SU-DHL-6 (cell line): ENCODE measurements at regions not wholly inside any gene's neighbourhood (a gene's known extent, or its start where the extent isn't known, plus 50 kb on each side); places are given as distances from the start of the nearest gene placed in this dataset.

Experiments
- H2AFZ ChIP-seq: fragments of 200-600 bp; sonication (generic); 2 replicates; pipeline ENCODE4 v1.6.1; 2014; ENCODE audit warnings: low read depth, mild to moderate bottlenecking, moderate library complexity, mixed read lengths, antibody characterized with exemption, low read length; ENCODE audit not compliant: severe bottlenecking
- H3F3A ChIP-seq: fragments of 200-600 bp; shearing (Covaris generic); 2 replicates; pipeline ENCODE4 v1.6.0; 2016; ENCODE audit warnings: antibody characterized with exemption, mild to moderate bottlenecking; ENCODE audit not compliant: insufficient read depth
- H3K27ac ChIP-seq: fragments of 200-600 bp; sonication (generic); 2 replicates; pipeline ENCODE4 v1.5.1; 2016; ENCODE audit warnings: low read depth, mild to moderate bottlenecking, low read length, moderate library complexity, mixed read lengths
- H3K27me3 ChIP-seq: fragments of 200-600 bp; sonication (generic), shearing (Covaris generic); 2 replicates; pipeline ENCODE4 v1.6.0; 2014; ENCODE audit warnings: mild to moderate bottlenecking, low read length
- H3K36me3 ChIP-seq: fragments of 200-600 bp; sonication (generic); 2 replicates; pipeline ENCODE4 v1.6.1; 2014; ENCODE audit warnings: mild to moderate bottlenecking, low read length, mixed read lengths
- H3K4me2 ChIP-seq: fragments of 300-600, 200-600 bp; shearing (Covaris generic), sonication (generic); 2 replicates; pipeline ENCODE4 v1.6.0; 2014; ENCODE audit warnings: low read length, low read depth, mild to moderate bottlenecking; ENCODE audit not compliant: poor library complexity, severe bottlenecking
- H3K4me3 ChIP-seq: fragments of 200-600 bp; sonication (generic); 2 replicates; pipeline ENCODE4 v1.5.1; 2014; ENCODE audit warnings: antibody characterized with exemption, low read length, mild to moderate bottlenecking, mixed read lengths; ENCODE audit not compliant: insufficient read depth, poor library complexity, severe bottlenecking
- H3K79me2 ChIP-seq: fragments of 200-600 bp; sonication (generic); 2 replicates; pipeline ENCODE4 v1.6.1; 2014; ENCODE audit warnings: mild to moderate bottlenecking, low read length, moderate library complexity; ENCODE audit not compliant: insufficient read depth
- H3K9ac ChIP-seq: fragments of 200-600 bp; sonication (generic); 2 replicates; pipeline ENCODE4 v1.7.0; 2014; ENCODE audit warnings: mild to moderate bottlenecking, low read length
- H3K9me2 ChIP-seq: fragments of 200-600 bp; sonication (generic); replicated peaks from 2 replicates; pipeline ENCODE4 v1.6.1; 2014; ENCODE audit warnings: low read length; ENCODE audit not compliant: insufficient read depth
- H3K9me3 ChIP-seq: fragments of 200-600 bp; sonication (generic); 2 replicates; pipeline ENCODE4 v1.6.1; 2014; ENCODE audit warnings: low read length, mixed read lengths; ENCODE audit not compliant: insufficient read depth
- H4K20me1 ChIP-seq: fragments of 200-600 bp; sonication (generic); 2 replicates; pipeline ENCODE4 v1.6.1; 2014; ENCODE audit warnings: low read depth, mild to moderate bottlenecking, antibody characterized with exemption, low read length, moderate library complexity, mixed read lengths
- CTCF ChIP-seq: fragments of 200-600 bp; sonication (generic); IDR thresholded peaks from one replicate; pipeline ENCODE4 v1.5.1; 2017; ENCODE audit warnings: antibody characterized with exemption, mild to moderate bottlenecking, low read length, moderate library complexity; ENCODE audit not compliant: insufficient read depth, poor library complexity, severe bottlenecking
- EZH2phosphoT487 ChIP-seq: fragments of 200-600 bp; sonication (generic), shearing (Covaris generic); conservative IDR thresholded peaks from 2 replicates; pipeline ENCODE4 v1.6.1; 2018; ENCODE audit warnings: mild to moderate bottlenecking, antibody characterized with exemption, low read length, moderate library complexity, mixed read lengths

GRCh38 chr3:76352051-76352450 lies 566.7 kb upstream of the ZNF717 start:
- no peaks in the 10 kb centered on the region for H3K36me3 ChIP-seq
- no peak overlapping the region for H3K27ac ChIP-seq
- no peak overlapping the region for H3K4me2 ChIP-seq
- H2AFZ ChIP-seq = no peak overlapping the region
- no peaks in the 10 kb centered on the region for H3F3A ChIP-seq
- H4K20me1 ChIP-seq = no peaks in the 10 kb centered on the region
- no peaks in the 10 kb centered on the region for H3K9me2 ChIP-seq
- H3K4me3 ChIP-seq = no peak overlapping the region
- H3K79me2 ChIP-seq = no peaks in the 10 kb centered on the region
- no peaks in the 10 kb centered on the region for H3K27me3 ChIP-seq
- H3K9me3 ChIP-seq = no peaks in the 10 kb centered on the region
- no peak for TF ChIP-seq CTCF
- TF ChIP-seq EZH2phosphoT487 = no peak
- no peak overlapping the region for H3K9ac ChIP-seq

GRCh38 chr3:76352511-76353284 lies 567.3 kb upstream of the ZNF717 start:
- Histone ChIP-seq H3K9me3 (no peaks in the 10 kb centered on the region), H3K4me2 (no peak overlapping the region), H3K79me2 (no peaks in the 10 kb centered on the region), H2AFZ (no peak overlapping the region), H3F3A (no peaks in the 10 kb centered on the region), H3K9ac (no peak overlapping the region), H3K9me2 (no peaks in the 10 kb centered on the region), H3K27ac (no peak overlapping the region), H3K27me3 (no peaks in the 10 kb centered on the region), H4K20me1 (no peaks in the 10 kb centered on the region), H3K36me3 (no peaks in the 10 kb centered on the region), H3K4me3 (no peak overlapping the region)
- TF ChIP-seq EZH2phosphoT487 = no peak
- no peak for TF ChIP-seq CTCF

- Histone ChIP-seq H3K27me3 (no peaks in the 10 kb centered on the region), H3K9ac (no peak overlapping the region), H3K4me3 (no peak overlapping the region), H2AFZ (no peak overlapping the region), H3K27ac (no peak overlapping the region), H3K4me2 (no peak overlapping the region), H3K9me2 (no peaks in the 10 kb centered on the region), H3K9me3 (no peaks in the 10 kb centered on the region), H3K79me2 (no peaks in the 10 kb centered on the region), H4K20me1 (no peaks in the 10 kb centered on the region), H3K36me3 (no peaks in the 10 kb centered on the region), H3F3A (no peaks in the 10 kb centered on the region)
- TF ChIP-seq EZH2phosphoT487 (no peak), CTCF (no peak)
These were observed 568.3 kb upstream of the ZNF717 start for GRCh38 chr3:76353683-76354082.
